SU-DHL-6 (cell line): ENCODE measurements at regions not wholly inside any gene's neighbourhood (a gene's known extent, or its start where the extent isn't known, plus 50 kb on each side); places are given as distances from the start of the nearest gene placed in this dataset.

Experiments used
- H2AFZ ChIP-seq: fragments of 200-600 bp; sonication (generic); 2 replicates; pipeline ENCODE4 v1.6.1; 2014; ENCODE audit warnings: low read depth, mild to moderate bottlenecking, moderate library complexity, mixed read lengths, antibody characterized with exemption, low read length; ENCODE audit not compliant: severe bottlenecking
- H3F3A ChIP-seq: fragments of 200-600 bp; shearing (Covaris generic); 2 replicates; pipeline ENCODE4 v1.6.0; 2016; ENCODE audit warnings: antibody characterized with exemption, mild to moderate bottlenecking; ENCODE audit not compliant: insufficient read depth
- H3K27ac ChIP-seq: fragments of 200-600 bp; sonication (generic); 2 replicates; pipeline ENCODE4 v1.5.1; 2016; ENCODE audit warnings: low read depth, mild to moderate bottlenecking, low read length, moderate library complexity, mixed read lengths
- H3K27me3 ChIP-seq: fragments of 200-600 bp; sonication (generic), shearing (Covaris generic); 2 replicates; pipeline ENCODE4 v1.6.0; 2014; ENCODE audit warnings: mild to moderate bottlenecking, low read length
- H3K36me3 ChIP-seq: fragments of 200-600 bp; sonication (generic); 2 replicates; pipeline ENCODE4 v1.6.1; 2014; ENCODE audit warnings: mild to moderate bottlenecking, low read length, mixed read lengths
- H3K4me2 ChIP-seq: fragments of 300-600, 200-600 bp; shearing (Covaris generic), sonication (generic); 2 replicates; pipeline ENCODE4 v1.6.0; 2014; ENCODE audit warnings: low read length, low read depth, mild to moderate bottlenecking; ENCODE audit not compliant: poor library complexity, severe bottlenecking
- H3K4me3 ChIP-seq: fragments of 200-600 bp; sonication (generic); 2 replicates; pipeline ENCODE4 v1.5.1; 2014; ENCODE audit warnings: antibody characterized with exemption, low read length, mild to moderate bottlenecking, mixed read lengths; ENCODE audit not compliant: insufficient read depth, poor library complexity, severe bottlenecking
- H3K79me2 ChIP-seq: fragments of 200-600 bp; sonication (generic); 2 replicates; pipeline ENCODE4 v1.6.1; 2014; ENCODE audit warnings: mild to moderate bottlenecking, low read length, moderate library complexity; ENCODE audit not compliant: insufficient read depth
- H3K9ac ChIP-seq: fragments of 200-600 bp; sonication (generic); 2 replicates; pipeline ENCODE4 v1.7.0; 2014; ENCODE audit warnings: mild to moderate bottlenecking, low read length
- H3K9me2 ChIP-seq: fragments of 200-600 bp; sonication (generic); replicated peaks from 2 replicates; pipeline ENCODE4 v1.6.1; 2014; ENCODE audit warnings: low read length; ENCODE audit not compliant: insufficient read depth
- H3K9me3 ChIP-seq: fragments of 200-600 bp; sonication (generic); 2 replicates; pipeline ENCODE4 v1.6.1; 2014; ENCODE audit warnings: low read length, mixed read lengths; ENCODE audit not compliant: insufficient read depth
- H4K20me1 ChIP-seq: fragments of 200-600 bp; sonication (generic); 2 replicates; pipeline ENCODE4 v1.6.1; 2014; ENCODE audit warnings: low read depth, mild to moderate bottlenecking, antibody characterized with exemption, low read length, moderate library complexity, mixed read lengths
- EZH2phosphoT487 ChIP-seq: fragments of 200-600 bp; sonication (generic), shearing (Covaris generic); conservative IDR thresholded peaks from 2 replicates; pipeline ENCODE4 v1.6.1; 2018; ENCODE audit warnings: mild to moderate bottlenecking, antibody characterized with exemption, low read length, moderate library complexity, mixed read lengths
- TF ChIP-seq, protein P1 (sequence below): fragments of 200-600 bp; sonication (generic); IDR thresholded peaks from one replicate; pipeline ENCODE4 v1.5.1; 2017; ENCODE audit warnings: antibody characterized with exemption, mild to moderate bottlenecking, low read length, moderate library complexity; ENCODE audit not compliant: insufficient read depth, poor library complexity, severe bottlenecking

DNA sequence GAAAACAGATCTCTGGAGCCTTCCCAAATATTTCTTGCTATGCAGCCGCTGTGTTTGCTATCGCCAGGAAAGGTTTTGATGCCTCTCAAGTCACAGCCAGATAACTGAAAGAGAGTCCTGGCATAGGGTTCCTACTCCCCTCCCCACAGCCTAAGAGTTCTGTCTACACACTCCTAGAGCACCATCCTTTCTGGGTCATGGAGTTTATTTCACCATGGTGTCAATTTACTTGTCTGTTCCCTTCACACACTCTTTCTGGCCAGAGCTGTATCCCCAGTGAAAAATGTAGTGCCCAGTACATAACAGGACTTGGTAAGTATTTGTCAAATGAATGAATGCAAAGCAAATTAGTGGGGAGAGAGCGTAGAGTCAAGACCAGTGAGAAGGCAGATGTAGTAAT, 185.3 kb downstream of the HAUS1 start:
- Histone ChIP-seq H3K36me3 (no peaks in the 10 kb centered on the region), H3K4me3 (no peak overlapping the region), H3K9ac (no peak overlapping the region), H3K27me3 (no peaks in the 10 kb centered on the region), H3K27ac (no peak overlapping the region), H3K4me2 (no peak overlapping the region), H3F3A (no peaks in the 10 kb centered on the region), H3K79me2 (no peaks in the 10 kb centered on the region), H2AFZ (no peak overlapping the region), H3K9me2 (no peaks in the 10 kb centered on the region), H3K9me3 (no peaks in the 10 kb centered on the region), H4K20me1 (no peaks in the 10 kb centered on the region)
- TF ChIP-seq EZH2phosphoT487 = no peak
- TF ChIP-seq, protein P1, sequence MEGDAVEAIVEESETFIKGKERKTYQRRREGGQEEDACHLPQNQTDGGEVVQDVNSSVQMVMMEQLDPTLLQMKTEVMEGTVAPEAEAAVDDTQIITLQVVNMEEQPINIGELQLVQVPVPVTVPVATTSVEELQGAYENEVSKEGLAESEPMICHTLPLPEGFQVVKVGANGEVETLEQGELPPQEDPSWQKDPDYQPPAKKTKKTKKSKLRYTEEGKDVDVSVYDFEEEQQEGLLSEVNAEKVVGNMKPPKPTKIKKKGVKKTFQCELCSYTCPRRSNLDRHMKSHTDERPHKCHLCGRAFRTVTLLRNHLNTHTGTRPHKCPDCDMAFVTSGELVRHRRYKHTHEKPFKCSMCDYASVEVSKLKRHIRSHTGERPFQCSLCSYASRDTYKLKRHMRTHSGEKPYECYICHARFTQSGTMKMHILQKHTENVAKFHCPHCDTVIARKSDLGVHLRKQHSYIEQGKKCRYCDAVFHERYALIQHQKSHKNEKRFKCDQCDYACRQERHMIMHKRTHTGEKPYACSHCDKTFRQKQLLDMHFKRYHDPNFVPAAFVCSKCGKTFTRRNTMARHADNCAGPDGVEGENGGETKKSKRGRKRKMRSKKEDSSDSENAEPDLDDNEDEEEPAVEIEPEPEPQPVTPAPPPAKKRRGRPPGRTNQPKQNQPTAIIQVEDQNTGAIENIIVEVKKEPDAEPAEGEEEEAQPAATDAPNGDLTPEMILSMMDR = no peak

DNA sequence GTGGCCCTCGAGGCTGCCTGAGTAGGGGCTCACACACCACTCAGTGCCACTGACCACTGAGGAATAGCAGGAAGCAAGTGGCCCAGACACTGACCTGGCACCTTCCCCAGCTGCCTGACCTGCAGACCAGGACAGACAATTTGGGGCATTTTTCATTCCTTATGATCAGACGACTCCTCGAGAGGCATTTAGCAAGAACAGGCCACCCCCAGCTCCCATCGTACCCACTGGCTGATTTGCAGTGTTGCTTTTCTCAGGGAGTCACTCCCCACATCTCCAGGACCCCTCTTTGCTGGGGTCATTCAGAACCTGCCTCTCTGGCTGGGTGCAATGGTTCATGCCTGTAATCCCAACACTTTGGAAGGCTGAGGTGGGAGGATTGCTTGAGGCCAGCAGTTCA, 185.7 kb downstream of the HAUS1 start:
- H3K27ac ChIP-seq = no peak overlapping the region
- no peak overlapping the region for H3K4me3 ChIP-seq
- H3K9me3 ChIP-seq = no peaks in the 10 kb centered on the region
- no peaks in the 10 kb centered on the region for H3K36me3 ChIP-seq
- no peaks in the 10 kb centered on the region for H3K9me2 ChIP-seq
- no peaks in the 10 kb centered on the region for H3F3A ChIP-seq
- TF ChIP-seq, protein P1 = no peak
- no peak for TF ChIP-seq EZH2phosphoT487
- H3K79me2 ChIP-seq = no peaks in the 10 kb centered on the region
- no peak overlapping the region for H3K4me2 ChIP-seq
- no peaks in the 10 kb centered on the region for H4K20me1 ChIP-seq
- no peak overlapping the region for H2AFZ ChIP-seq
- no peak overlapping the region for H3K9ac ChIP-seq
- no peaks in the 10 kb centered on the region for H3K27me3 ChIP-seq

GRCh38 chr18:46290440-46291020, 186.3 kb downstream of the HAUS1 start:
- Histone ChIP-seq H2AFZ (no peak overlapping the region), H3K4me3 (no peak overlapping the region)

More at GRCh38 chr18:46290440-46291020, 186.3 kb downstream of the HAUS1 start:
- H3F3A ChIP-seq = no peaks in the 10 kb centered on the region
- H3K27ac ChIP-seq = no peak overlapping the region
- no peaks in the 10 kb centered on the region for H3K9me2 ChIP-seq
- H3K27me3 ChIP-seq = no peaks in the 10 kb centered on the region
- H3K4me2 ChIP-seq = no peak overlapping the region
- H3K36me3 ChIP-seq = no peaks in the 10 kb centered on the region
- TF ChIP-seq, protein P1 = no peak
- no peak for TF ChIP-seq EZH2phosphoT487
- no peak overlapping the region for H3K9ac ChIP-seq
- H3K9me3 ChIP-seq = no peaks in the 10 kb centered on the region
- no peaks in the 10 kb centered on the region for H3K79me2 ChIP-seq
- H4K20me1 ChIP-seq = no peaks in the 10 kb centered on the region
